ENCODE measurements at regions not wholly inside any gene's neighbourhood (a gene's known extent, or its start where the extent isn't known, plus 50 kb on each side); places are given as distances from the start of the nearest gene placed in this dataset.

DNA sequence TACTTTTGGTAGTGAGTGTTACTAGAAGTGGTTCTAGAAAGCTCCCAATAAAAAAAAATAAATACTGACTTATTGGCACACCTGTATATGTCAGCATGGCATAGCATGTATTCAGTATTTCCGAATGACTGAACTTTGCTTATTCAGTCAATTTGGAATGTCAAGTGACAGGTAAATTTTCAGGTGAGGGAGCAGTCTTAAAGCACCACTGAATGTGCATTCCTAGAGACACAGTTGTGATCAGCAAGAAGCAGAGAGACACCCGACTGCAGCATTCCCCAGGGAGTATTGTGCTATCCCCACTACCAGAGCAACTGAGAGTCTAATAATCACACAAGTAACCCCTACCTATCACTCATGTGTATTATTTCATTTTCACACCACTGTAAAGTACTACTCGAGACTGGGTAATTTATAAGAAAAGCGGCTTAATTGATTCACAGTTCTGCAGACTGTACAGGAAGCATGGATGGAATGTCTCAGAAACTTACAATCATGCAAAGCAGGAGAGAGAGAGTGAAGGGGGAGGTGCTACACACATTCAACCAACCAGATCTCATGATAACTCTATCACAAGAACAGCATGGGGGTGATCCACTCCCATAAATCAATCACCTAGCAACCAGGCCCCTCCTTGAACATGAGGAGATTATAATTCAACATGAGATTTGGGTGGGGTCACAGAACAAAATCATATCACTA lies 201.5 kb downstream of the TBX15 start:
- no peak overlapping the region for H3K27ac Mint-ChIP-seq
- H3K4me1 Mint-ChIP-seq (ENCODE audit: low read depth) = no peaks in the 10 kb centered on the region
- intact Hi-C loops (cut with micrococcal nuclease) = no loop called here
- H3K27me3 Mint-ChIP-seq (ENCODE audit: low read depth) = no peaks in the 10 kb centered on the region
- H3K4me3 Mint-ChIP-seq = no peak overlapping the region
- H3K36me3 Mint-ChIP-seq (ENCODE audit: low read depth) = no peaks in the 10 kb centered on the region
- H3K9me3 Mint-ChIP-seq = peaks cover 10% of the 10 kb centered on the region
- no peak for DNase-seq
- CTCF ChIA-PET = no interaction called here

DNA sequence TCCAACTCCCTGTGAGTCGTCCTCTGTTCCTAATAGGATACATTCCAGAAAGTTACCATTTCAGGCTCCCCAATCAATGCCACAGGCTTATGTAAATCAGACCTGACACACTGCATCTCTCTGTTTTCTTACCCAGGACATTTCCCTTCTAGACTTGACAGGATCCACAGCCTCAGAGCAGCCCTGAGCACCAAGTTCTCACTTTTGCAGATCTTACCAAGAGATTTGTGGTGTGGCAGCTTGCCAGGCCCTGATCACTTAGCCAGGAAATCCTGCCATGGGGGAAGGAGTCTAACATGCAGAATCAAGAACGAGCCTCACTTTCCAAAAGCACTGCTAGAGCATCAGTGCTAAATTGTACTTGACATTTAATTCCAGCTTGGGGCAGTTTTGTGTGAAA lies 202.9 kb downstream of the TBX15 start:
- Mint-ChIP-seq H3K27me3 (ENCODE audit: low read depth) (no peaks in the 10 kb centered on the region), H3K36me3 (ENCODE audit: low read depth) (no peaks in the 10 kb centered on the region), H3K4me1 (ENCODE audit: low read depth) (no peaks in the 10 kb centered on the region), H3K9me3 (peaks cover 6% of the 10 kb centered on the region), H3K4me3 (no peak overlapping the region), H3K27ac (no peak overlapping the region)
- CTCF ChIA-PET = no interaction called here
- intact Hi-C loops (cut with micrococcal nuclease) = no loop called here
- DNase-seq = no peak

DNA sequence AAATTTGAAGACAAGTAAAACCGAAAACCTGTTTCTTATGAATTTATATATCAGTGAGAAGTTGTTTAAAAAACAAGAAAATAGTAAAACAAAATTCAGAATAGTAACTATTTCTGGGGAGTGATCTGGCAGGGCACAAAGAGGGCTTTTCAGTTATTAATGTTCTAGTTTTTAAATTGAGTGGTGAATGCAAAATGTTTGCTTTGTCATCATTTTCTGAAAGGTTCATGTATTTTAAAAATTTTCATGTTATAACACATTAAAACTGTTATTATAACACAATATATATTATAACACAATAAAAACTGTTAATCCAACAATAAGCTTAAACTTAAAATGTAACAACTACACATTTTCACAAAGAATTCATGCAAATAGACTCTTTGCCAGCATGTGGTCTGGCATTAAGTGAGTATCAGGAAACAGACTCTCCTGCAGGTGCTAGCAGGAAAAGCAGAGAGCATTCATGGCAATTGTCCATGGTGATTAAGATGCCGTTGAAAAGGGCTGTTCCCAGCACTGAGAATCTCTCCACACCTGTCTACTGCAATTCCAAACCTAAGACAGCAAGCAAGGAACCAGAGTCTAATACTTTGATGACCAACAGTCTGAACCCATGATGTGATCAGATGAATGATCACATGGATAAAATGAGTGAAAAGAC lies 204.9 kb downstream of the TBX15 start:
- DNase-seq = no peak
- no peak overlapping the region for H3K4me3 Mint-ChIP-seq
- H3K9me3 Mint-ChIP-seq = peaks cover 10% of the 10 kb centered on the region
- H3K36me3 Mint-ChIP-seq (ENCODE audit: low read depth) = no peaks in the 10 kb centered on the region
- CTCF ChIA-PET = no interaction called here
- no peaks in the 10 kb centered on the region for H3K27me3 Mint-ChIP-seq (ENCODE audit: low read depth)
- no peaks in the 10 kb centered on the region for H3K4me1 Mint-ChIP-seq (ENCODE audit: low read depth)
- no peak overlapping the region for H3K27ac Mint-ChIP-seq
- intact Hi-C loops (cut with micrococcal nuclease) = no loop called here

DNA sequence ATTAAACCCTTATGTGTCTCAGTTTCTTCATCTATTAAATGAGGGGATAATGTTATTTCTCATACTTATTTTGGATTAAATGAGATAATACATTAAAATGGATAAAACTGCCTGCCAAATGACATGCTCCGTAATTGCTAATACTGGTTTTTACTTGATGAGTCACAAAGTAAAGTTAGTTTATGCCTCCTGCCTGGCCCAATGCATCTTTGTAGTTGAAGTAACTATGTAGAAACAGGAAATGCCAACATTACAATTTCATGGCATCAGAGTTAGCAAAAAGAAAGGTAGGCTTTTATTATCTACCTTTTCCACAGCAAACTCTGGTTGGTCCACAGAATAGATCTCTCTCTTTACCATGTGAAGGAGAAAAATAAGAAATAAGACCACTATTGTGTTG lies 214.5 kb downstream of the TBX15 start:
- CTCF ChIA-PET = no interaction called here
- Mint-ChIP-seq H3K4me3 (no peak overlapping the region), H3K27me3 (ENCODE audit: low read depth) (no peaks in the 10 kb centered on the region), H3K4me1 (ENCODE audit: low read depth) (no peaks in the 10 kb centered on the region), H3K9me3 (peaks cover 22% of the 10 kb centered on the region), H3K27ac (no peak overlapping the region), H3K36me3 (ENCODE audit: low read depth) (no peaks in the 10 kb centered on the region)
- no peak for DNase-seq
- intact Hi-C loops (cut with micrococcal nuclease) = no loop called here

DNA sequence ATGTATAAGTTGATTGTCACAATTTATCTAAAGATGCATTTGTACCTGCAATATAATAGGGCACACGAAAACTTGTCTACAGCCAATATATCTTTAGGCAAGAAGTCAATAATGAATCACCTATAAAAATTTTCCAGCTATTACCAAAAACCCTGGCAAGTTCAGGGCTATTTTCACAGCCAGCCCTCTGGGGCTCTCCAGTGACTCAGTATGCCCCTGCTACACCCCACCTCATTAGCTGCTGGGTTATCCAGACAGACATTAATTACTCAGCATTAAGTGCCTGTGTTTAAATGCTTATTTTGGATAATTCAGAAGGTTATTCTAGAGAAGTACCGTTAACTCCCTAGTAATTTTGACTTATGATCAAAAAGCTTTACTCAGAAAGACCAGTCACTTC lies 220.2 kb downstream of the TBX15 start:
- no peak for DNase-seq
- peaks cover 11% of the 10 kb centered on the region for H3K9me3 Mint-ChIP-seq
- no peak overlapping the region for H3K4me3 Mint-ChIP-seq
- H3K27me3 Mint-ChIP-seq (ENCODE audit: low read depth) = no peaks in the 10 kb centered on the region
- no peak overlapping the region for H3K27ac Mint-ChIP-seq
- no peaks in the 10 kb centered on the region for H3K4me1 Mint-ChIP-seq (ENCODE audit: low read depth)
- intact Hi-C loops (cut with micrococcal nuclease) = no loop called here
- CTCF ChIA-PET = no interaction called here
- no peaks in the 10 kb centered on the region for H3K36me3 Mint-ChIP-seq (ENCODE audit: low read depth)

DNA sequence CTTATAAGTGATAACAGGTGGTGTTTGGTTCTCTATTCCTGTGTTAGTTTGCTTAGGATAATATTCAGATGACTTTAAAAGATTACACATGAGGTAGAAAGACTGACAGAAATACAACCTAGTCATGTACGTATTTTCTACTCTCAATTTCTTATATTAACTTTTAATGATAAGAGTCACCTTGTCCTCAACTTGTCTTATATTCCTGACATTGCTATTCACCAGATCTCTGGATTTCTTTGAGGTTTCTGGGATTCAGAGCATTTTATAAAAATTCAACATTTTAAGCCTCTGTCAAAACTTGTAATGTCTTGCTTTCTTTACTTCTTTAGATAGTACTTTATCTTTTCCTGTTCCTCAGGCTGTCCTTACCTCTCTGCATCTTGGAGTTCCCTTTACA lies 234.2 kb downstream of the TBX15 start:
- CTCF ChIA-PET = no interaction called here
- Mint-ChIP-seq H3K36me3 (ENCODE audit: low read depth) (no peaks in the 10 kb centered on the region), H3K27ac (no peak overlapping the region), H3K4me3 (no peak overlapping the region), H3K27me3 (ENCODE audit: low read depth) (no peaks in the 10 kb centered on the region), H3K9me3 (peaks cover 2% of the 10 kb centered on the region), H3K4me1 (ENCODE audit: low read depth) (no peaks in the 10 kb centered on the region)
- DNase-seq = no peak
- intact Hi-C loops (cut with micrococcal nuclease) = no loop called here

DNA sequence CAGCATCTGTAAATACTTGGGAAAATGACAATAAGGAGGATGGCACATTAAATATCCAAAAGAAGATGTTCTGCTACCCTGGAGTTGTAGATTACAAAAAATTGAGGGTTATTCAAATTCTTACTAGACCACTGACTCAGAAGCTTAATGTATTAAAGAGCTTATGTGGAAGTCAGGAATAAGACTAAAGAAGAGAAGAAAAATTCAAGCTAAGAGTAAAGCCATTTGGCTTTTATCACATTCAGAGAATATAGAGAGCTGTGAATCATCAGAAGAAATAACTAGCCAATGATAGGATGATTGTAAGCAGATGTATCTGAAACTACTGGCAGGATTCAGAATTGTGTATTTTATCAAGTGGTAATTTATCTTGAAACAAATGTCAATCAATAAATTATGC lies 237.0 kb downstream of the TBX15 start:
- no peaks in the 10 kb centered on the region for H3K36me3 Mint-ChIP-seq (ENCODE audit: low read depth)
- H3K4me1 Mint-ChIP-seq (ENCODE audit: low read depth) = no peaks in the 10 kb centered on the region
- intact Hi-C loops (cut with micrococcal nuclease) = no loop called here
- H3K27ac Mint-ChIP-seq = no peak overlapping the region
- no peaks in the 10 kb centered on the region for H3K27me3 Mint-ChIP-seq (ENCODE audit: low read depth)
- H3K4me3 Mint-ChIP-seq = no peak overlapping the region
- CTCF ChIA-PET = no interaction called here
- peaks cover 2% of the 10 kb centered on the region for H3K9me3 Mint-ChIP-seq
- no peak for DNase-seq

DNA sequence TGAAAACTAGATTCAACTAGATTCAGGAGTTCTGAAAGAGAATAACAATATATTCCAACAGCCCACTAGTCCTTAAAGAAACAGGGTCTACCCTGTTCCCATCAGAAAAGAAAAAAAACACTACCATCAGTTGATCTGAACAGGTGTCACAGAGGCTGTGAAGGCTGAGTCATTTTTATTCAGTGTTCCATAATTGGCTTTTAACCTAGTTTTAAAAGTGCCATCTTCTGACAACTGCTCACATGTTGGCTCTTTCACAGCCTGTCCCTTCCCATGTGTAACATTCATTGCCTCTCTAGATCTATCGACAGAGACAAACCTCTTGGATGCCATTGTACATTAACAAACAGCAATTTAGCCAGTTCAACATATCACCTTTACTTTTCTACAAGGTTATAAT lies 243.7 kb downstream of the TBX15 start:
- CTCF ChIA-PET = no interaction called here
- Mint-ChIP-seq H3K27ac (no peak overlapping the region), H3K4me3 (no peak overlapping the region)

DNA sequence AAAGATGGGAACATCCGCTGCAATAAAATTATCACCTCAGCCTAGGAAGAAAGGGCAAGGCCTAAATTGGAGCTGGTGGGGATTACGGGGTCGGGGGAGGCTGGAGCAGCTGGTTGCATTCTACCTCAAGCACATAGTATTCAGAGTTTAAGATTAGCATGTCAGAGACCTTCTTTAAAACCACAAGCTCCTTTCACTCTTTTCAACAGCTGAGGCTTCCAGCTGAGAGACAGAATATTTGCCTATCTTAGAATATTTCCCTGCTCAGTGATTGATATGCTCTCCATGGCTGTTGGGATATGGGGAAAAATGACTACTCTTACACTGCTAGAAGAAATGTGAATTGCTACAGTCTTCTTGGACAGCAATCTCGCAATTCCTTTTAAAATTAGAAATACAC lies 248.6 kb downstream of the TBX15 start:
- H3K4me1 Mint-ChIP-seq (ENCODE audit: low read depth) = no peaks in the 10 kb centered on the region
- intact Hi-C loops (cut with micrococcal nuclease) = no loop called here
- CTCF ChIA-PET = no interaction called here
- H3K36me3 Mint-ChIP-seq (ENCODE audit: low read depth) = no peaks in the 10 kb centered on the region
- H3K4me3 Mint-ChIP-seq = no peak overlapping the region
- peaks cover 9% of the 10 kb centered on the region for H3K9me3 Mint-ChIP-seq
- no peaks in the 10 kb centered on the region for H3K27me3 Mint-ChIP-seq (ENCODE audit: low read depth)
- no peak for DNase-seq
- H3K27ac Mint-ChIP-seq = no peak overlapping the region

More for the DNA sequence above, 243.7 kb downstream of the TBX15 start:
- intact Hi-C loops (cut with micrococcal nuclease) = no loop called here
- Mint-ChIP-seq H3K4me1 (ENCODE audit: low read depth) (no peaks in the 10 kb centered on the region), H3K27me3 (ENCODE audit: low read depth) (no peaks in the 10 kb centered on the region), H3K9me3 (peaks cover 4% of the 10 kb centered on the region), H3K36me3 (ENCODE audit: low read depth) (no peaks in the 10 kb centered on the region)
- no peak for DNase-seq

DNA sequence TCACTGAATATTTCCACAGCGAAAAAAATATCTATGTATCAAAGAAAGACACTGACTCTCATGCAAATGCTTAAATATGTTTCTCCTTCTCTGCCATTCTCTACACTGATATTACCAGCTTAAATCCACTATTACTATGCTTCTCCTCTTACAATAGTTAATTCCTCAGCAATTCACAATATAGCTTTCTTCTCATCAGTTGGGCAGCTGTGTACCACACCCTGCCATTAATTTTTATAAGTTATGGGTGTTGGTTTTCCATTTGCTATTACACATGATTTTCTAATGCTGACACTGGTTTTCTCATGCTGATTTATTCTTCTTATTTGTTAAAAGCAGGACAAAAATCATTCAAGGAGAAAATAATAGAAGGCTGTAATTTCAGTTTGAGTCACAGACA lies 251.8 kb downstream of the TBX15 start:
- CTCF ChIA-PET = no interaction called here
- no peaks in the 10 kb centered on the region for H3K4me1 Mint-ChIP-seq (ENCODE audit: low read depth)
- H3K4me3 Mint-ChIP-seq = no peak overlapping the region
- H3K27me3 Mint-ChIP-seq (ENCODE audit: low read depth) = no peaks in the 10 kb centered on the region
- no peak overlapping the region for H3K27ac Mint-ChIP-seq
- no peaks in the 10 kb centered on the region for H3K36me3 Mint-ChIP-seq (ENCODE audit: low read depth)
- DNase-seq = no peak
- intact Hi-C loops (cut with micrococcal nuclease) = no loop called here
- peaks cover 7% of the 10 kb centered on the region for H3K9me3 Mint-ChIP-seq

DNA sequence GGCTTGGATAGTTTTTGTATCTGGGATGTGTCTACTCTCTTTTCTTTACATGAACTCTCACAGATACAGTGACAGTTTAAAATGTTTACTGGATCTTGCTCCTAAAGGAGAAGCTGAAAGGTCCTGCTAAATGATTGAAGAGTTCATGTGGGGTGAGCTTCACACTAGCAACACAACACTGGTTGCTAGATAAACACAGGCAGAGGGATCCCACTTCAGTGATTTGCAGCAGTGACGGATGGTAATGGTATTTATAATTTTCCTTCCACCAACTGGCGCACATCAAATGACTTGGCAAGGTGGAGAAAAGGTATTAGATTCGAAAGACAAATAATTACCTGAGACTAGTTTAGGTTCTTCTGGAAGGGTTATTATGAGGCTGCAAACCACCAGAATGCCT lies 270.2 kb downstream of the TBX15 start:
- CTCF ChIA-PET = no interaction called here
- intact Hi-C loops (cut with micrococcal nuclease) = no loop called here
- Mint-ChIP-seq H3K9me3 (peaks cover 6% of the 10 kb centered on the region), H3K27me3 (ENCODE audit: low read depth) (no peaks in the 10 kb centered on the region), H3K27ac (no peak overlapping the region), H3K4me1 (ENCODE audit: low read depth) (no peaks in the 10 kb centered on the region), H3K36me3 (ENCODE audit: low read depth) (no peaks in the 10 kb centered on the region), H3K4me3 (no peak overlapping the region)
- no peak for DNase-seq

DNA sequence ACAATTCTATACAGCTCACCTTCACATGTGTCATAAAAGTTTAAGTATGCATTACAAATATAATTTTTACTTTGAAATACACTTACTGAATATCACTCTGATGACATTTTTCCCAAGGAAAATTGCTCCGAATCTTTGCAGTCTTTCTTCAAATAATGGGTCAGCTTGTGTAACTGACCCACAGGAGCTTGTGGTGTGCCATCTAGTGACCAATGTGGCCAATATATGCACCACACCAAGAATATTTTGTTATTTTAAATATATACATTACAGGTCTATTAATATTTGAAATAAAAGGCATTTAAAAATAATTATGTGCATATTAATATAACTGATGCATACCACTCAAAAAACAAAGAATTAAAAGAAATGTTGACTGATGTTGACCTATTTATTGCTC lies 271.4 kb downstream of the TBX15 start:
- CTCF ChIA-PET = no interaction called here
- Mint-ChIP-seq H3K27ac (no peak overlapping the region), H3K27me3 (ENCODE audit: low read depth) (no peaks in the 10 kb centered on the region), H3K4me1 (ENCODE audit: low read depth) (no peaks in the 10 kb centered on the region), H3K9me3 (peaks cover 4% of the 10 kb centered on the region), H3K36me3 (ENCODE audit: low read depth) (no peaks in the 10 kb centered on the region), H3K4me3 (no peak overlapping the region)
- DNase-seq = no peak
- intact Hi-C loops (cut with micrococcal nuclease) = no loop called here

DNA sequence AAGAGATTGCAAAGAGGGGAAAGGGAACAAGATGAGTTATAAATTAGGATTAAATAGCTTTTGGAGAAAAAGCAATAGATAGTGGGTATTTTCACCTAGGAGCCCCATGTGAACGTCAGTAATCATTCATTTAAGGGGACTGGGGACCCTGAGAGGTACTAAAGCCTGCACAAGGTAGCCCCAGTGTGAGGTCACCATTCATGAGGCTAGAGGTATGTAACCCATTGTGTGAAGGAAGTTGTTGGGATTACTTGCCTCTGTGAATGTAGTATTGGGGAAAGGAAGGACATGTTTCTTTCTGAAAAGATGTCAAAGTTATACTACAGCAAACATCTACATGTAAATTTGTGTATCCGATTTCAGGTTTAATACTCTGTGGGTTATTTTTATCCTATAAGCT lies 276.8 kb downstream of the TBX15 start:
- CTCF ChIA-PET = no interaction called here
- intact Hi-C loops (cut with micrococcal nuclease) = no loop called here
- no peak for DNase-seq
- Mint-ChIP-seq H3K9me3 (peaks cover 2% of the 10 kb centered on the region), H3K36me3 (ENCODE audit: low read depth) (no peaks in the 10 kb centered on the region), H3K4me3 (no peak overlapping the region), H3K4me1 (ENCODE audit: low read depth) (no peaks in the 10 kb centered on the region), H3K27me3 (ENCODE audit: low read depth) (no peaks in the 10 kb centered on the region), H3K27ac (no peak overlapping the region)

All from activated naive CD4-positive, alpha-beta T cell treated with anti-CD3 and anti-CD28 coated beads for 36 hours (primary cell).